ENCODE measurements at regions not wholly inside any gene's neighbourhood (a gene's known extent, or its start where the extent isn't known, plus 50 kb on each side); places are given as distances from the start of the nearest gene placed in this dataset.

GRCh38 chr2:207417301-207417718, 112.5 kb upstream of the CREB1 start:
- Histone ChIP-seq H3K4me2 (no peak overlapping the region), H2AFZ (ENCODE audit: low read depth) (no peak overlapping the region), H3K27ac (ENCODE audit: low read depth in 2 of 2, low read length in 1 of 2) (peak overlapping the region in 1 of 2 experiments; percentile 36; a peak in 1 of 4 replicates), H3K79me2 (ENCODE audit: insufficient read depth) (no peaks in the 10 kb centered on the region), H3K4me1 (ENCODE audit: control insufficient read depth in 1 of 2, insufficient read depth in 2 of 2, low read depth in 1 of 2, low read length in 1 of 2) (peaks cover 5 to 36% of the 10 kb centered on the region in 2 experiments; a peak in 3 of 4 replicates), H3K27me3 (ENCODE audit: insufficient read depth) (no peaks in the 10 kb centered on the region), H4K20me1 (ENCODE audit: insufficient read depth) (no peaks in the 10 kb centered on the region), H3K4me3 (ENCODE audit: low read depth in 2 of 2, low read length in 1 of 2) (no peak overlapping the region), H3K9me3 (no peaks in the 10 kb centered on the region), H3K36me3 (replicated peaks in 1 of 2; ENCODE audit: control insufficient read depth in 1 of 2, insufficient read depth in 2 of 2, low read length in 1 of 2) (no peaks in the 10 kb centered on the region), H3K9me2 (no peaks in the 10 kb centered on the region), H3F3A (replicated peaks; ENCODE audit: insufficient read depth) (no peaks in the 10 kb centered on the region), H3K9ac (no peak overlapping the region)
- ChIA-PET CTCF (interaction anchor here (0.9 to 1.7 kb wide), 2 partner anchors 56 to 139 kb away, joined by 3 to 8 read pairs; no protein-coding TSS in a partner anchor), POLR2A (interaction anchor here (0.7 kb wide), 1 partner anchor 252 kb away, joined by 3 read pairs; the partner anchor contains the start of gene KLF7)
- no peak for DNase-seq
- TF ChIP-seq GATA2 (CRISPR knock-in tag; IDR thresholded peaks at IDR 0.05) (peak; percentile 41; the same call in 1 of the 2 replicates), FOXJ3 (CRISPR knock-in tag; IDR thresholded peaks at IDR 0.05) (no peak)
- 51% methylated on average over 3 of the region's 3 CpGs for WGBS (ENCODE audit: low lambda C conversion rate)

DNA sequence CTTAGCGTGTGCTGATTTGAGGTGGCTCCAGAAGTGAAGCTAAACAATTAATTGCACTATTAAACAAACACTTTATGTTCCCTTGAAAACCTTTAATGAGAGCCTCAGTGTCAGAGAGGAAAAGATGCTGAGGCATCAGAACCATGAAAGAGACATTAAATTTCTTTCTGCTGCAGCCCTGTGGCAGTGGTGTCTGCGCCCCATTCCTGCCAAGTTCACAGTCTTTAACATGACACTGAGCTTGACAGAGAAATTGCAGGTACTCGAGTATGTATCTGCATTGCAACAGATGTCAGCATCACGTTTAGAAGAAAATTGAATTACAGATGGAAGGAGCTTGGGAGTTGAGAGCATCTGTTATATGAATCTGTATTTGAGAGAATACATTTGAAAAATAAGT, 111.3 kb upstream of the CREB1 start:
- Histone ChIP-seq H3K4me2 (no peak overlapping the region), H3K36me3 (replicated peaks in 1 of 2; ENCODE audit: control insufficient read depth in 1 of 2, insufficient read depth in 2 of 2, low read length in 1 of 2) (no peaks in the 10 kb centered on the region), H3K27ac (ENCODE audit: low read depth in 2 of 2, low read length in 1 of 2) (peak overlapping the region in 1 of 2 experiments; percentile 43; a peak in 2 of 4 replicates), H4K20me1 (ENCODE audit: insufficient read depth) (no peaks in the 10 kb centered on the region), H3K27me3 (ENCODE audit: insufficient read depth) (no peaks in the 10 kb centered on the region), H3K79me2 (ENCODE audit: insufficient read depth) (no peaks in the 10 kb centered on the region), H3K4me3 (ENCODE audit: low read depth in 2 of 2, low read length in 1 of 2) (no peak overlapping the region), H3K4me1 (ENCODE audit: control insufficient read depth in 1 of 2, insufficient read depth in 2 of 2, low read depth in 1 of 2, low read length in 1 of 2) (peaks cover 0 to 27% of the 10 kb centered on the region in 2 experiments; a peak in 2 of 4 replicates), H2AFZ (ENCODE audit: low read depth) (no peak overlapping the region), H3K9me2 (no peaks in the 10 kb centered on the region), H3F3A (replicated peaks; ENCODE audit: insufficient read depth) (no peaks in the 10 kb centered on the region), H3K9me3 (no peaks in the 10 kb centered on the region), H3K9ac (no peak overlapping the region)
- POLR2A ChIA-PET, result interaction anchor here (0.6 to 1.1 kb wide), 4 partner anchors 10 to 324 kb away, joined by 3 read pairs; partner anchors contain the start of gene KLF7
- WGBS (ENCODE audit: low lambda C conversion rate), result 39% methylated on average over 4 of the region's 4 CpGs
- CTCF ChIA-PET, result interaction anchor here (0.8 to 1.7 kb wide), 3 partner anchors 10 to 55 kb away, joined by 3 to 8 read pairs (median 4); no protein-coding TSS in a partner anchor
- DNase-seq, result peak; percentile 25
- TF ChIP-seq EP300 (IDR thresholded peaks at IDR 0.05; ENCODE audit: borderline replicate concordance in 1 of 2, low read depth in 1 of 2, low read length in 1 of 2), result peak in 1 of 2 experiments; percentile 53; a peak in 1 of 4 replicates
- TF ChIP-seq RAD21 (IDR thresholded peaks at IDR 0.05; ENCODE audit: low read length), result 0 out of 2 replicates have a peak, but pooled peaks have one; percentile 6
- TF ChIP-seq GATA2 (CRISPR knock-in tag; IDR thresholded peaks at IDR 0.05), result peak; percentile 51
- no peak for TF ChIP-seq NFIC (IDR thresholded peaks at IDR 0.05; ENCODE audit: borderline replicate concordance)
- peak; percentile 45 for TF ChIP-seq CHD2 (IDR thresholded peaks at IDR 0.05; ENCODE audit: low read length, partially characterized antibody)
- TF ChIP-seq MXI1 (IDR thresholded peaks at IDR 0.05; ENCODE audit: low read depth, low read length), result peak; percentile 48; the same call in 1 of the 2 replicates
- TF ChIP-seq USF2 (IDR thresholded peaks at IDR 0.05; ENCODE audit: borderline replicate concordance, low read depth, low read length), result no peak
- TF ChIP-seq, protein P1, sequence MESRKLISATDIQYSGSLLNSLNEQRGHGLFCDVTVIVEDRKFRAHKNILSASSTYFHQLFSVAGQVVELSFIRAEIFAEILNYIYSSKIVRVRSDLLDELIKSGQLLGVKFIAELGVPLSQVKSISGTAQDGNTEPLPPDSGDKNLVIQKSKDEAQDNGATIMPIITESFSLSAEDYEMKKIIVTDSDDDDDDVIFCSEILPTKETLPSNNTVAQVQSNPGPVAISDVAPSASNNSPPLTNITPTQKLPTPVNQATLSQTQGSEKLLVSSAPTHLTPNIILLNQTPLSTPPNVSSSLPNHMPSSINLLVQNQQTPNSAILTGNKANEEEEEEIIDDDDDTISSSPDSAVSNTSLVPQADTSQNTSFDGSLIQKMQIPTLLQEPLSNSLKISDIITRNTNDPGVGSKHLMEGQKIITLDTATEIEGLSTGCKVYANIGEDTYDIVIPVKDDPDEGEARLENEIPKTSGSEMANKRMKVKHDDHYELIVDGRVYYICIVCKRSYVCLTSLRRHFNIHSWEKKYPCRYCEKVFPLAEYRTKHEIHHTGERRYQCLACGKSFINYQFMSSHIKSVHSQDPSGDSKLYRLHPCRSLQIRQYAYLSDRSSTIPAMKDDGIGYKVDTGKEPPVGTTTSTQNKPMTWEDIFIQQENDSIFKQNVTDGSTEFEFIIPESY (IDR thresholded peaks at IDR 0.05; ENCODE audit: borderline replicate concordance, low read depth), result no peak
- TF ChIP-seq TAF1 (IDR thresholded peaks at IDR 0.05; ENCODE audit: borderline replicate concordance, low read depth, low read length), result no peak
- no peak for TF ChIP-seq SMC3 (IDR thresholded peaks at IDR 0.05; ENCODE audit: low read depth, low read length)
- peak; percentile 79 for TF ChIP-seq RCOR1 (IDR thresholded peaks at IDR 0.05; ENCODE audit: low read length)
- no peak for TF ChIP-seq YY1 (IDR thresholded peaks at IDR 0.05; ENCODE audit: low read depth)
